ENCODE measurements at regions not wholly inside any gene's neighbourhood (a gene's known extent, or its start where the extent isn't known, plus 50 kb on each side); places are given as distances from the start of the nearest gene placed in this dataset.
A peak's percentile ranks its signal among the peaks of the same experiment; 100 is the strongest.

DNA sequence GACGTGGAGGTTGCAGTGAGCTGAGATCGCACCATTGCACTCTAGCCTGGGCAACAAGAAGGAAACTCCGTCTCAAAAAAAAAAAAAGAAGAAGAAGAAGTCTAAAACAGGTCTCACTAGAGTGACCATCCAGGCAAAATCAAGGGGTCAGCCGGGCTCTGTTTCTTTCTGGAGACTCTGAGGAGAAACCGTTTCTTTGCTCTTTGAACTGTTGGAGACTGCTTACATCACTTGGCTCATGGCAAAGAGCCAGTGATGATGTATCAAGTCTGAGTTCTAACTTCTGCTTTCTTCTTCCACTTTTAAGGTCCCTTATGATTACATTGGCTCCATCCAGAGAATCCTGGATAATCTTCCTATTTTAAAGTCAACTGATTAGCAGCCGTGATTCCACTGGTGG is 306.8 kb downstream of the WDR11 start:
- H3K23ac ChIP-seq (ENCODE audit: low read length): no peak overlapping the region
- no peak overlapping the region for H2BK5ac ChIP-seq (ENCODE audit: low read length)
- no peaks in the 10 kb centered on the region for H3K27me3 ChIP-seq (ENCODE audit: insufficient read depth, low read length, poor library complexity)
- H3K9ac ChIP-seq (ENCODE audit: low read length): no peak overlapping the region
- no peaks in the 10 kb centered on the region for H3K79me2 ChIP-seq (ENCODE audit: control insufficient read depth, insufficient read depth, low read length)
- no peak overlapping the region for H3K4ac ChIP-seq (ENCODE audit: low read depth, low read length)
- no peak overlapping the region for H4K5ac ChIP-seq (ENCODE audit: low read length)
- H3K4me2 ChIP-seq (ENCODE audit: low read length): no peak overlapping the region
- no peaks in the 10 kb centered on the region for H3K79me1 ChIP-seq (ENCODE audit: low read length)
- WGBS (ENCODE audit: extremely low coverage, insufficient coverage, low lambda C conversion rate): no CpG with 5 or more reads among the region's 6 CpGs
- no peak overlapping the region for H3K4me3 ChIP-seq (ENCODE audit: low read length)
- H3K56ac ChIP-seq (ENCODE audit: low read length): no peak overlapping the region
- H4K8ac ChIP-seq (ENCODE audit: low read depth, low read length): no peak overlapping the region
- no peaks in the 10 kb centered on the region for H3K4me1 ChIP-seq (ENCODE audit: control insufficient read depth, low read depth, low read length)
- H2BK15ac ChIP-seq (replicated peaks; ENCODE audit: low read depth): no peak overlapping the region
- no peak overlapping the region for H3K27ac ChIP-seq (ENCODE audit: low read depth, low read length)
- H3K36me3 ChIP-seq (ENCODE audit: control insufficient read depth, insufficient read depth, low read length): no peaks in the 10 kb centered on the region
- H2BK120ac ChIP-seq (ENCODE audit: low read depth, low read length): no peak overlapping the region
- H3K18ac ChIP-seq (ENCODE audit: low read length): no peak overlapping the region
- no peak for DNase-seq
- no peak overlapping the region for H2AK5ac ChIP-seq (ENCODE audit: low read length)

GRCh38 chr10:121158988-121159579 is 307.9 kb downstream of the WDR11 start:
- Histone ChIP-seq H3K27ac (ENCODE audit: low read depth, low read length) (no peak overlapping the region), H3K4me1 (ENCODE audit: control insufficient read depth, low read depth, low read length) (no peaks in the 10 kb centered on the region), H4K8ac (ENCODE audit: low read depth, low read length) (no peak overlapping the region), H2BK15ac (replicated peaks; ENCODE audit: low read depth) (no peak overlapping the region), H3K56ac (ENCODE audit: low read length) (no peak overlapping the region), H3K79me2 (ENCODE audit: control insufficient read depth, insufficient read depth, low read length) (no peaks in the 10 kb centered on the region), H3K79me1 (ENCODE audit: low read length) (no peaks in the 10 kb centered on the region), H2AK5ac (ENCODE audit: low read length) (no peak overlapping the region), H3K9ac (ENCODE audit: low read length) (no peak overlapping the region), H3K18ac (ENCODE audit: low read length) (no peak overlapping the region), H2BK5ac (ENCODE audit: low read length) (no peak overlapping the region), H4K5ac (ENCODE audit: low read length) (no peak overlapping the region), H3K4me2 (ENCODE audit: low read length) (no peak overlapping the region), H3K4ac (ENCODE audit: low read depth, low read length) (no peak overlapping the region), H3K36me3 (ENCODE audit: control insufficient read depth, insufficient read depth, low read length) (no peaks in the 10 kb centered on the region), H2BK120ac (ENCODE audit: low read depth, low read length) (no peak overlapping the region), H3K4me3 (ENCODE audit: low read length) (no peak overlapping the region), H3K27me3 (ENCODE audit: insufficient read depth, low read length, poor library complexity) (no peaks in the 10 kb centered on the region), H3K23ac (ENCODE audit: low read length) (no peak overlapping the region)
- no peak for DNase-seq
- no CpG with 5 or more reads among the region's 2 CpGs for WGBS (ENCODE audit: extremely low coverage, insufficient coverage, low lambda C conversion rate)

GRCh38 chr10:121159670-121160069 is 308.5 kb downstream of the WDR11 start:
- no peak overlapping the region for H3K4me3 ChIP-seq (ENCODE audit: low read length)
- H2BK120ac ChIP-seq (ENCODE audit: low read depth, low read length): no peak overlapping the region
- no peak overlapping the region for H4K8ac ChIP-seq (ENCODE audit: low read depth, low read length)
- no peak overlapping the region for H2BK15ac ChIP-seq (replicated peaks; ENCODE audit: low read depth)
- no peak overlapping the region for H3K23ac ChIP-seq (ENCODE audit: low read length)
- H3K4me2 ChIP-seq (ENCODE audit: low read length): no peak overlapping the region
- no peak overlapping the region for H2AK5ac ChIP-seq (ENCODE audit: low read length)
- H3K9ac ChIP-seq (ENCODE audit: low read length): no peak overlapping the region
- no peak overlapping the region for H4K5ac ChIP-seq (ENCODE audit: low read length)
- no peak for DNase-seq
- H2BK5ac ChIP-seq (ENCODE audit: low read length): no peak overlapping the region
- H3K27ac ChIP-seq (ENCODE audit: low read depth, low read length): no peak overlapping the region
- WGBS (ENCODE audit: extremely low coverage, insufficient coverage, low lambda C conversion rate): no CpG with 5 or more reads among the region's 5 CpGs
- H3K4me1 ChIP-seq (ENCODE audit: control insufficient read depth, low read depth, low read length): no peaks in the 10 kb centered on the region
- no peaks in the 10 kb centered on the region for H3K27me3 ChIP-seq (ENCODE audit: insufficient read depth, low read length, poor library complexity)
- H3K56ac ChIP-seq (ENCODE audit: low read length): no peak overlapping the region
- H3K36me3 ChIP-seq (ENCODE audit: control insufficient read depth, insufficient read depth, low read length): no peaks in the 10 kb centered on the region
- no peak overlapping the region for H3K18ac ChIP-seq (ENCODE audit: low read length)
- no peak overlapping the region for H3K4ac ChIP-seq (ENCODE audit: low read depth, low read length)
- no peaks in the 10 kb centered on the region for H3K79me2 ChIP-seq (ENCODE audit: control insufficient read depth, insufficient read depth, low read length)
- H3K79me1 ChIP-seq (ENCODE audit: low read length): no peaks in the 10 kb centered on the region

DNA sequence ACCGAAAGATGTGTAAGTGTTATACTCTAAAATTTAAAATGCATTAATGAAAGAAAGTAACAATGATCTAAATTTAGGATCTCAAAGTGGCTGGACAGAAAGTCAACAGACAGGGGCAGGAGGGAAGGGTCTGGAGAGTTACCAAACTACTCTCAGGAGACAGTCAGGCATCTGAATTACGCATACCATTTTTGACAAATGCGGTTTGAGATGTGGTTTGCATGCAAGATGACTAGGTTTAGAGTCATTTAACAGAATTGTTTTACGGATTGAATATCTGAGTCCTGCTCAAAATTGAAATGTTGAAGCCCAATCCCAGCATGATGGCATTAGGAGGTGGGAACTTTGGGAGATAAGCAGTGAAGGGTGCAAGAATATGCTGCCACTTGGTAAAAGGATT is 314.1 kb downstream of the WDR11 start:
- no peak overlapping the region for H2BK15ac ChIP-seq (replicated peaks; ENCODE audit: low read depth)
- no peak overlapping the region for H3K9ac ChIP-seq (ENCODE audit: low read length)
- no peaks in the 10 kb centered on the region for H3K79me2 ChIP-seq (ENCODE audit: control insufficient read depth, insufficient read depth, low read length)
- no peak overlapping the region for H3K4me2 ChIP-seq (ENCODE audit: low read length)
- no peak overlapping the region for H3K4me3 ChIP-seq (ENCODE audit: low read length)
- no peak overlapping the region for H2BK5ac ChIP-seq (ENCODE audit: low read length)
- no CpG with 5 or more reads among the region's 4 CpGs for WGBS (ENCODE audit: extremely low coverage, insufficient coverage, low lambda C conversion rate)
- H4K8ac ChIP-seq (ENCODE audit: low read depth, low read length): no peak overlapping the region
- no peak overlapping the region for H3K56ac ChIP-seq (ENCODE audit: low read length)
- H2AK5ac ChIP-seq (ENCODE audit: low read length): no peak overlapping the region
- no peak overlapping the region for H2BK120ac ChIP-seq (ENCODE audit: low read depth, low read length)
- no peak overlapping the region for H3K4ac ChIP-seq (ENCODE audit: low read depth, low read length)
- no peaks in the 10 kb centered on the region for H3K36me3 ChIP-seq (ENCODE audit: control insufficient read depth, insufficient read depth, low read length)
- no peaks in the 10 kb centered on the region for H3K4me1 ChIP-seq (ENCODE audit: control insufficient read depth, low read depth, low read length)
- H3K27ac ChIP-seq (ENCODE audit: low read depth, low read length): no peak overlapping the region
- no peaks in the 10 kb centered on the region for H3K79me1 ChIP-seq (ENCODE audit: low read length)
- peak; percentile 49 for DNase-seq
- H3K23ac ChIP-seq (ENCODE audit: low read length): no peak overlapping the region
- H4K5ac ChIP-seq (ENCODE audit: low read length): no peak overlapping the region
- no peak overlapping the region for H3K18ac ChIP-seq (ENCODE audit: low read length)
- H3K27me3 ChIP-seq (ENCODE audit: insufficient read depth, low read length, poor library complexity): no peaks in the 10 kb centered on the region

- H2BK15ac ChIP-seq (replicated peaks; ENCODE audit: low read depth): no peak overlapping the region
- WGBS (ENCODE audit: extremely low coverage, insufficient coverage, low lambda C conversion rate): no CpG with 5 or more reads among the region's 10 CpGs
- H2BK5ac ChIP-seq (ENCODE audit: low read length): no peak overlapping the region
- H2AK5ac ChIP-seq (ENCODE audit: low read length): no peak overlapping the region
- no peak overlapping the region for H3K23ac ChIP-seq (ENCODE audit: low read length)
- no peaks in the 10 kb centered on the region for H3K36me3 ChIP-seq (ENCODE audit: control insufficient read depth, insufficient read depth, low read length)
- no peak overlapping the region for H3K4me2 ChIP-seq (ENCODE audit: low read length)
- DNase-seq: no peak
- H3K27ac ChIP-seq (ENCODE audit: low read depth, low read length): no peak overlapping the region
- H3K4me3 ChIP-seq (ENCODE audit: low read length): no peak overlapping the region
- no peak overlapping the region for H3K4ac ChIP-seq (ENCODE audit: low read depth, low read length)
- no peaks in the 10 kb centered on the region for H3K4me1 ChIP-seq (ENCODE audit: control insufficient read depth, low read depth, low read length)
- no peaks in the 10 kb centered on the region for H3K79me1 ChIP-seq (ENCODE audit: low read length)
- no peak overlapping the region for H3K9ac ChIP-seq (ENCODE audit: low read length)
- H4K8ac ChIP-seq (ENCODE audit: low read depth, low read length): no peak overlapping the region
- H3K18ac ChIP-seq (ENCODE audit: low read length): no peak overlapping the region
- no peak overlapping the region for H2BK120ac ChIP-seq (ENCODE audit: low read depth, low read length)
- no peak overlapping the region for H3K56ac ChIP-seq (ENCODE audit: low read length)
- no peak overlapping the region for H4K5ac ChIP-seq (ENCODE audit: low read length)
- no peaks in the 10 kb centered on the region for H3K27me3 ChIP-seq (ENCODE audit: insufficient read depth, low read length, poor library complexity)
- no peaks in the 10 kb centered on the region for H3K79me2 ChIP-seq (ENCODE audit: control insufficient read depth, insufficient read depth, low read length)
Observed at GRCh38 chr10:121167534-121168243, 316.5 kb downstream of the WDR11 start.
